ENCODE measurements at regions not wholly inside any gene's neighbourhood (a gene's known extent, or its start where the extent isn't known, plus 50 kb on each side); places are given as distances from the start of the nearest gene placed in this dataset.

- DNase-seq = no peak
These were observed 368.1 kb upstream of the SEMA6D start for GRCh38 chr15:47349179-47349578.

- no peak for DNase-seq
These were observed 365.8 kb upstream of the SEMA6D start for GRCh38 chr15:47351501-47351900.

GRCh38 chr15:47352217-47352616 lies 365.1 kb upstream of the SEMA6D start:
- no peak for DNase-seq

- no peak for DNase-seq
These were observed 361.5 kb upstream of the SEMA6D start for GRCh38 chr15:47355759-47356158.

- DNase-seq = no peak
These were observed 361.0 kb upstream of the SEMA6D start for GRCh38 chr15:47356297-47356696.

GRCh38 chr15:47358876-47359275 lies 358.4 kb upstream of the SEMA6D start:
- DNase-seq = no peak

- DNase-seq = no peak
These were observed 357.0 kb upstream of the SEMA6D start for GRCh38 chr15:47360305-47360704.

- DNase-seq = no peak
These were observed 355.0 kb upstream of the SEMA6D start for GRCh38 chr15:47362118-47362905.

- DNase-seq = no peak
These were observed 353.7 kb upstream of the SEMA6D start for GRCh38 chr15:47363653-47364052.

GRCh38 chr15:47364230-47365141 lies 352.8 kb upstream of the SEMA6D start:
- DNase-seq = no peak

- no peak for DNase-seq
These were observed 350.4 kb upstream of the SEMA6D start for GRCh38 chr15:47366884-47367283.

GRCh38 chr15:47367726-47368390 lies 349.4 kb upstream of the SEMA6D start:
- no peak for DNase-seq

GRCh38 chr15:47371939-47372338 lies 345.4 kb upstream of the SEMA6D start:
- no peak for DNase-seq

GRCh38 chr15:47374222-47374621 lies 343.1 kb upstream of the SEMA6D start:
- no peak for DNase-seq

GRCh38 chr15:47376190-47376589 lies 341.1 kb upstream of the SEMA6D start:
- DNase-seq = no peak

- no peak for DNase-seq
These were observed 339.8 kb upstream of the SEMA6D start for GRCh38 chr15:47377465-47377864.

GRCh38 chr15:47378527-47378926 lies 338.8 kb upstream of the SEMA6D start:
- DNase-seq = no peak

- DNase-seq = no peak
These were observed 334.2 kb upstream of the SEMA6D start for GRCh38 chr15:47383102-47383501.

- no peak for DNase-seq
These were observed 333.5 kb upstream of the SEMA6D start for GRCh38 chr15:47383801-47384200.

- DNase-seq = no peak
These were observed 333.0 kb upstream of the SEMA6D start for GRCh38 chr15:47384341-47384740.

- no peak for DNase-seq
These were observed 332.5 kb upstream of the SEMA6D start for GRCh38 chr15:47384776-47385175.

GRCh38 chr15:47386459-47386858 lies 330.8 kb upstream of the SEMA6D start:
- no peak for DNase-seq

- DNase-seq = no peak
These were observed 329.0 kb upstream of the SEMA6D start for GRCh38 chr15:47388299-47388698.

Measured in activated gamma-delta T cell (primary cell).